ENCODE measurements at regions not wholly inside any gene's neighbourhood (a gene's known extent, or its start where the extent isn't known, plus 50 kb on each side); places are given as distances from the start of the nearest gene placed in this dataset.

DNA sequence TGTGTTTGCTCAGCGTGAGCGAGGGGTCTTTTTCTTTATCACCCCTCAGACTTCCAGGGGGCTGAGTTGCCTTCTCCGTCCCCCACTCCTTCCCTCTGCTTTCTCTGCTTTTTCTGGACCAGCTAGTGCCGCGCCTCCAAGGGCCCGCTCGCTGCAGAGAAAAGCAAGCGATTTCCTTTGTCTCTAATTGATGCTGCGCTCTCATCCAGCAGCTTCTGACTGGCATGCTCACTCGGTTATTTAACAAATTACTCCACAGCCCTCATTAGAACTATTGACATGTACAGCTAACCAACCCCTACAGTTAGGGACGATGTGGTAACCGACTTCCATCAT lies 288.0 kb downstream of the ELAVL2 start:
- TF ChIP-seq, protein P1, sequence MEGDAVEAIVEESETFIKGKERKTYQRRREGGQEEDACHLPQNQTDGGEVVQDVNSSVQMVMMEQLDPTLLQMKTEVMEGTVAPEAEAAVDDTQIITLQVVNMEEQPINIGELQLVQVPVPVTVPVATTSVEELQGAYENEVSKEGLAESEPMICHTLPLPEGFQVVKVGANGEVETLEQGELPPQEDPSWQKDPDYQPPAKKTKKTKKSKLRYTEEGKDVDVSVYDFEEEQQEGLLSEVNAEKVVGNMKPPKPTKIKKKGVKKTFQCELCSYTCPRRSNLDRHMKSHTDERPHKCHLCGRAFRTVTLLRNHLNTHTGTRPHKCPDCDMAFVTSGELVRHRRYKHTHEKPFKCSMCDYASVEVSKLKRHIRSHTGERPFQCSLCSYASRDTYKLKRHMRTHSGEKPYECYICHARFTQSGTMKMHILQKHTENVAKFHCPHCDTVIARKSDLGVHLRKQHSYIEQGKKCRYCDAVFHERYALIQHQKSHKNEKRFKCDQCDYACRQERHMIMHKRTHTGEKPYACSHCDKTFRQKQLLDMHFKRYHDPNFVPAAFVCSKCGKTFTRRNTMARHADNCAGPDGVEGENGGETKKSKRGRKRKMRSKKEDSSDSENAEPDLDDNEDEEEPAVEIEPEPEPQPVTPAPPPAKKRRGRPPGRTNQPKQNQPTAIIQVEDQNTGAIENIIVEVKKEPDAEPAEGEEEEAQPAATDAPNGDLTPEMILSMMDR (conservative IDR thresholded peaks at IDR 0.05) = no peak
- H3K27ac ChIP-seq = peak overlapping the region; percentile 35; the same call in 1 of the 2 replicates

DNA sequence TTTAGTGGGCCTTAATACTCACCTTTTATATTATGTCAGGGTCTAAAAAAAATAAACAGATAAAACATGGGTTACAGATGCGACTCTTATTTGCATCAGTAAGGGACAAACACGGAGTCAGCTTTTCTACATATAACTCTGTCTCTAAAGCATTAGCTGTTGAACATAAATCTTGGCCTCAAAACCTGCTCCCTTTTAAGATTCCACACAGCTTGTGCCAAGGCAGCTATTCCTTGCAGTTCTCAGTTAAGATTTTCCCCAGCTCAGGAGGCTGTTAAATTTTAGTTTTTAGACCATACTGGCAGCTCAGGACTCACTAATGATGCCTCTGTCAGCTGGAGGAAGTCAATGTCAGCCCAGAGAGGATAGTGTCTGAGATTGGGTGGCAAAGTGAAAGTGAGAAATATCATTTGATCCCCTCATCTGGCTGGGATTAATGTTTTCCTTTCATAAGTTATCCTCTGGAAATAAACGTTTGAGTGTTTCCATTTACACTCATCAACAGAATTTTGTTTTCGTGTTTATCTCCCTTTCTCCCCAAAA lies 287.5 kb downstream of the ELAVL2 start:
- H3K27ac ChIP-seq = peak overlapping the region; percentile 35; the same call in 1 of the 2 replicates
- TF ChIP-seq, protein P1 (conservative IDR thresholded peaks at IDR 0.05) = no peak

DNA sequence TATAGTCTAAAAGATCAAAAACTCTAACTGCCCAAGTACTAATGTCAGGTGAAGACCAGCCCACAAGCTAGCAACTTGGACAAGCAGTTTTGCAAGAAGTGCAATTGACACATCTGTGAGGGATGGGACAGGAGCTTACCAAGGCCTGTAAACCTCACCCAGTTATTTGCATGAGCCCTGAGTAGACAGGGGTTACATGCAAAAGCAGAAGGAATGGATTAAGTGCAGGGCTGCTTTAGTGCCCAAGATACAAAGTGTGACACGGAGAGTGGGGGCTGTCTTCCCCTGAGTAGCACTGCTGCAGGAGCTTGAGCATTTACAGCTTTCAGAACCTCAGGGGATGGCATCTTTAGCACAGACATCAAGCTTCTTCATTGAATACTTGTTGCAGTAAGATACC lies 286.7 kb downstream of the ELAVL2 start:
- H3K27ac ChIP-seq = peak overlapping the region; percentile 35; the same call in 1 of the 2 replicates
- TF ChIP-seq, protein P1 (conservative IDR thresholded peaks at IDR 0.05) = no peak

GRCh38 chr9:23541976-23542375 lies 284.1 kb downstream of the ELAVL2 start:
- H3K27ac ChIP-seq = no peak overlapping the region
- TF ChIP-seq, protein P1 (conservative IDR thresholded peaks at IDR 0.05) = no peak

- H3K27ac ChIP-seq = no peak overlapping the region
- TF ChIP-seq, protein P1 (conservative IDR thresholded peaks at IDR 0.05) = no peak
These were observed 283.6 kb downstream of the ELAVL2 start for GRCh38 chr9:23542438-23542837.

GRCh38 chr9:23542927-23543326 lies 283.1 kb downstream of the ELAVL2 start:
- TF ChIP-seq, protein P1 (conservative IDR thresholded peaks at IDR 0.05) = no peak
- H3K27ac ChIP-seq = no peak overlapping the region

GRCh38 chr9:23543419-23543818 lies 282.6 kb downstream of the ELAVL2 start:
- H3K27ac ChIP-seq = no peak overlapping the region
- TF ChIP-seq, protein P1 (conservative IDR thresholded peaks at IDR 0.05) = no peak
